ENCODE measurements at regions not wholly inside any gene's neighbourhood (a gene's known extent, or its start where the extent isn't known, plus 50 kb on each side); places are given as distances from the start of the nearest gene placed in this dataset.

DNA sequence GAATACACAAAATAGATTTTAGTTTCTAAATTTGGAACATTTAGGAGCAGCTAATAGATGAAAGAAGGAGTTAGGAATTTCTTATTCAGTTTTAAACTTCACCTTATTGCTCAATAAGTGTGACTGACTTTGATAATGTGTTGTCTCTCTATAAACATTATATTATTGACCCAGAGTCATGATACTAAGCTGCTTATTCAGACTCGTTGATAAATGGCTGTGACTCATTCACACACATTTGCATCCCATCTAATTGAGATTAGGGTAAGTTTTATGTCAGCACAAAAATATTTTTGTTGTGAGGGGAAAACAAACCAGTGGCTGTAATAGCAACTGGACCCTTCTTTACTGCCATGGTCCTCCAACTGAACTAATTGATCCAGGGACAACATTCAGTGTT is 137.6 kb downstream of the GOLIM4 start:
- Histone ChIP-seq H3K4me3 (replicated peaks in 1 of 3; ENCODE audit: low read depth in 2 of 3, low read length in 3 of 3) (no peak overlapping the region), H3K9me3 (replicated peaks in 1 of 2; ENCODE audit: control insufficient read depth in 1 of 2, insufficient read depth in 1 of 2, low read length in 2 of 2) (no peaks in the 10 kb centered on the region), H3K4me2 (replicated peaks; ENCODE audit: extremely low read depth, low read length, poor library complexity, severe bottlenecking) (no peak overlapping the region), H3K27ac (ENCODE audit: low read depth in 1 of 2, low read length in 2 of 2) (no peak overlapping the region), H3K36me3 (replicated peaks in 1 of 2; ENCODE audit: control insufficient read depth in 1 of 2, insufficient read depth in 2 of 2, low read length in 2 of 2) (no peaks in the 10 kb centered on the region), H2AFZ (ENCODE audit: insufficient read depth, low read depth, low read length, poor library complexity, severe bottlenecking) (no peak overlapping the region), H3K9ac (ENCODE audit: insufficient read depth, low read length, poor library complexity, severe bottlenecking) (no peak overlapping the region), H3K4me1 (ENCODE audit: control insufficient read depth in 1 of 2, insufficient read depth in 2 of 2, low read length in 2 of 2) (no peaks in the 10 kb centered on the region), H3K79me2 (ENCODE audit: insufficient read depth, low read length) (no peaks in the 10 kb centered on the region), H3K27me3 (ENCODE audit: control insufficient read depth in 2 of 2, insufficient read depth in 2 of 2, low read length in 2 of 2) (no peaks in the 10 kb centered on the region), H4K20me1 (ENCODE audit: insufficient read depth, low read length) (no peaks in the 10 kb centered on the region)
- H3K9me3 Mint-ChIP-seq = peaks cover 0 to 6% (median 0%) of the 10 kb centered on the region in 7 donors
- no peaks in the 10 kb centered on the region for H3K27me3 Mint-ChIP-seq (ENCODE audit: low read depth in 3 of 3)
- no peak for DNase-seq
- WGBS (ENCODE audit: insufficient coverage) = no CpG with 5 or more reads among the region's 1 CpG
- intact Hi-C loops (cut with micrococcal nuclease) = no loop called here
- H3K27ac Mint-ChIP-seq = no peak overlapping the region
- no peaks in the 10 kb centered on the region for H3K36me3 Mint-ChIP-seq
- H3K4me1 Mint-ChIP-seq = no peaks in the 10 kb centered on the region
- TF ChIP-seq, protein P1, sequence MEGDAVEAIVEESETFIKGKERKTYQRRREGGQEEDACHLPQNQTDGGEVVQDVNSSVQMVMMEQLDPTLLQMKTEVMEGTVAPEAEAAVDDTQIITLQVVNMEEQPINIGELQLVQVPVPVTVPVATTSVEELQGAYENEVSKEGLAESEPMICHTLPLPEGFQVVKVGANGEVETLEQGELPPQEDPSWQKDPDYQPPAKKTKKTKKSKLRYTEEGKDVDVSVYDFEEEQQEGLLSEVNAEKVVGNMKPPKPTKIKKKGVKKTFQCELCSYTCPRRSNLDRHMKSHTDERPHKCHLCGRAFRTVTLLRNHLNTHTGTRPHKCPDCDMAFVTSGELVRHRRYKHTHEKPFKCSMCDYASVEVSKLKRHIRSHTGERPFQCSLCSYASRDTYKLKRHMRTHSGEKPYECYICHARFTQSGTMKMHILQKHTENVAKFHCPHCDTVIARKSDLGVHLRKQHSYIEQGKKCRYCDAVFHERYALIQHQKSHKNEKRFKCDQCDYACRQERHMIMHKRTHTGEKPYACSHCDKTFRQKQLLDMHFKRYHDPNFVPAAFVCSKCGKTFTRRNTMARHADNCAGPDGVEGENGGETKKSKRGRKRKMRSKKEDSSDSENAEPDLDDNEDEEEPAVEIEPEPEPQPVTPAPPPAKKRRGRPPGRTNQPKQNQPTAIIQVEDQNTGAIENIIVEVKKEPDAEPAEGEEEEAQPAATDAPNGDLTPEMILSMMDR (IDR thresholded peaks at IDR 0.05) = no peak
- H3K4me3 Mint-ChIP-seq = no peak overlapping the region

DNA sequence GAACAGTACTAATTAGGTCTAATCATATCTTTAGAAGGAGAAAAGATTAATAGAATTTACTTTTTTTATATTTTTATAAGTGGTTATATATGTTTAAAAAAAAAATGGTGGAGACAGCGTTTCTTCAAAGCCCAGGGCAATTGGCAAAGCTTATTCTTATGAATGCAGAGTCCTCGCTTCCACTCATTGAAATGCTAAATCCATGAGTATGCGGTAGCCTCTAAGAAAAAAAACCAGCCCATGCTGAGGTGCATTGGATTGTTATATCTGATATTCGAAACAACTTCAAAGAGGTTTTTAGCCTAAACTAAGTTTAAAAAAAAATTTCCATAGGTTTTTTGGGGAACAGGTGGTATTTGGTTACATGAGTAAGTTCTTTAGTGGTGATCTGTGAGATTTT is 142.8 kb downstream of the GOLIM4 start:
- DNase-seq = no peak
- Mint-ChIP-seq H3K36me3 (no peaks in the 10 kb centered on the region), H3K27ac (no peak overlapping the region), H3K9me3 (peaks cover 0 to 5% (median 0%) of the 10 kb centered on the region in 7 donors), H3K4me1 (no peaks in the 10 kb centered on the region), H3K27me3 (ENCODE audit: low read depth in 3 of 3) (peaks cover 0 to under 1% (median 0%) of the 10 kb centered on the region in 3 donors), H3K4me3 (no peak overlapping the region)
- TF ChIP-seq, protein P1 (IDR thresholded peaks at IDR 0.05) = no peak
- WGBS (ENCODE audit: insufficient coverage) = no CpG with 5 or more reads among the region's 4 CpGs
- Histone ChIP-seq H3K9ac (ENCODE audit: insufficient read depth, low read length, poor library complexity, severe bottlenecking) (no peak overlapping the region), H3K79me2 (ENCODE audit: insufficient read depth, low read length) (no peaks in the 10 kb centered on the region), H3K36me3 (replicated peaks in 1 of 2; ENCODE audit: control insufficient read depth in 1 of 2, insufficient read depth in 2 of 2, low read length in 2 of 2) (no peaks in the 10 kb centered on the region), H3K4me1 (ENCODE audit: control insufficient read depth in 1 of 2, insufficient read depth in 2 of 2, low read length in 2 of 2) (no peaks in the 10 kb centered on the region), H4K20me1 (ENCODE audit: insufficient read depth, low read length) (no peaks in the 10 kb centered on the region), H3K4me2 (replicated peaks; ENCODE audit: extremely low read depth, low read length, poor library complexity, severe bottlenecking) (no peak overlapping the region), H3K4me3 (replicated peaks in 1 of 3; ENCODE audit: low read depth in 2 of 3, low read length in 3 of 3) (no peak overlapping the region), H3K27ac (ENCODE audit: low read depth in 1 of 2, low read length in 2 of 2) (no peak overlapping the region), H3K9me3 (replicated peaks in 1 of 2; ENCODE audit: control insufficient read depth in 1 of 2, insufficient read depth in 1 of 2, low read length in 2 of 2) (no peaks in the 10 kb centered on the region), H2AFZ (ENCODE audit: insufficient read depth, low read depth, low read length, poor library complexity, severe bottlenecking) (no peak overlapping the region), H3K27me3 (ENCODE audit: control insufficient read depth in 2 of 2, insufficient read depth in 2 of 2, low read length in 2 of 2) (no peaks in the 10 kb centered on the region)
- intact Hi-C loops (cut with micrococcal nuclease) = no loop called here
